GM23338 (cell line): ENCODE measurements at regions not wholly inside any gene's neighbourhood (a gene's known extent, or its start where the extent isn't known, plus 50 kb on each side); places are given as distances from the start of the nearest gene placed in this dataset.

Source experiments
- ATAC-seq: fragments of 200-7000 bp; cut with Tn5 transposase; 3 replicates; pipeline ENCODE4 v1.9.1; 2020
- DNase-seq: peaks from one replicate; pipeline ENCODE4 v3.0.0-alpha.2; 2015; ENCODE audit warnings: low spot score
- H2AFZ ChIP-seq: fragments of 200-600 bp; sonication (generic); 2 replicates; pipeline ENCODE4 v1.8.0; 2016; ENCODE audit warnings: antibody characterized with exemption, mild to moderate bottlenecking, moderate library complexity
- H3F3A ChIP-seq: fragments of 200-600 bp; sonication (generic); replicated peaks from 2 replicates; pipeline ENCODE4 v1.8.0; 2017; ENCODE audit warnings: antibody characterized with exemption, mixed run types, low read depth
- H3K27ac ChIP-seq: fragments of 200-600 bp; sonication (generic); 2 replicates; pipeline ENCODE4 v1.6.1; 2016; ENCODE audit warnings: low read depth
- H3K27me3 ChIP-seq: fragments of 200-600 bp; sonication (generic); 2 replicates; pipeline ENCODE4 v1.8.0; 2016; ENCODE audit warnings: mild to moderate bottlenecking, mixed run types, moderate library complexity; ENCODE audit not compliant: insufficient read depth
- H3K36me3 ChIP-seq: fragments of 200-600 bp; sonication (generic); 2 replicates; pipeline ENCODE4 v1.8.0; 2016; ENCODE audit warnings: mild to moderate bottlenecking; ENCODE audit not compliant: insufficient read depth
- H3K4me1 ChIP-seq: fragments of 200-600 bp; sonication (generic); 2 replicates; pipeline ENCODE4 v1.8.0; 2016; ENCODE audit warnings: mild to moderate bottlenecking, moderate library complexity; ENCODE audit not compliant: insufficient read depth
- H3K4me2 ChIP-seq: fragments of 200-600 bp; sonication (generic); 2 replicates; pipeline ENCODE4 v1.7.1; 2017; ENCODE audit warnings: mixed run types
- H3K4me3 ChIP-seq: fragments of 200-600 bp; sonication (generic); 2 replicates; pipeline ENCODE4 v1.6.1; 2016; ENCODE audit warnings: mixed run types
- H3K79me2 ChIP-seq: fragments of 200-600 bp; sonication (generic); replicated peaks from 2 replicates; pipeline ENCODE4 v1.8.0; 2017; ENCODE audit warnings: mild to moderate bottlenecking; ENCODE audit not compliant: insufficient read depth
- H3K9me2 ChIP-seq: fragments of 200-600 bp; sonication (generic); 2 replicates; pipeline ENCODE4 v1.8.0; 2017; ENCODE audit not compliant: insufficient read depth
- H4K20me1 ChIP-seq: fragments of 200-600 bp; sonication (generic); replicated peaks from 2 replicates; pipeline ENCODE4 v1.8.0; 2017; ENCODE audit warnings: mild to moderate bottlenecking; ENCODE audit not compliant: insufficient read depth
- H3K27ac Mint-ChIP-seq: 2 replicates; pipeline ENCODE4 v1.8.0; 2020; ENCODE audit warnings: inconsistent platforms, mild to moderate bottlenecking, moderate library complexity, mixed read lengths
- H3K27me3 Mint-ChIP-seq: 3 replicates; pipeline ENCODE4 v1.8.0; 2022; ENCODE audit warnings: low read depth, mild to moderate bottlenecking, moderate library complexity, mixed read lengths, inconsistent platforms; ENCODE audit not compliant: insufficient read depth, poor library complexity
- H3K36me3 Mint-ChIP-seq: 3 replicates; pipeline ENCODE4 v1.8.0; 2021; ENCODE audit warnings: low read depth, mild to moderate bottlenecking, inconsistent platforms, moderate library complexity, mixed read lengths
- H3K4me1 Mint-ChIP-seq: 3 replicates; pipeline ENCODE4 v1.8.0; 2020; ENCODE audit warnings: mild to moderate bottlenecking, inconsistent platforms, mixed read lengths
- H3K4me3 Mint-ChIP-seq: 3 replicates; pipeline ENCODE4 v1.8.0; 2021; ENCODE audit warnings: moderate library complexity, mild to moderate bottlenecking, inconsistent platforms, mixed read lengths
- H3K9me3 Mint-ChIP-seq: 3 replicates; pipeline ENCODE4 v1.8.0; 2020; ENCODE audit warnings: moderate library complexity, mild to moderate bottlenecking, inconsistent platforms, mixed read lengths
- CREB1 ChIP-seq: fragments of 250-450 bp; sonication (Bioruptor Pico); IDR thresholded peaks from 2 replicates; pipeline ENCODE4 v1.5.0; 2020; ENCODE audit warnings: low read depth, mild to moderate bottlenecking, moderate library complexity
- EZH2 ChIP-seq: fragments of 200-600 bp; sonication (generic); IDR thresholded peaks from one replicate; pipeline ENCODE4 v1.8.0; 2017; ENCODE audit warnings: antibody characterized with exemption, mild to moderate bottlenecking, low read depth; ENCODE audit not compliant: unreplicated experiment
- EZH2phosphoT487 ChIP-seq: fragments of 200-600 bp; sonication (generic); IDR thresholded peaks from one replicate; pipeline ENCODE4 v1.8.1; 2018; ENCODE audit warnings: antibody characterized with exemption; ENCODE audit not compliant: unreplicated experiment
- JUNB ChIP-seq: IDR thresholded peaks from one replicate; pipeline ENCODE4 v1.6.1; 2016; ENCODE audit warnings: antibody characterized with exemption; ENCODE audit not compliant: unreplicated experiment
- NANOG ChIP-seq: IDR thresholded peaks from 2 replicates; pipeline ENCODE4 v1.6.1; 2016; ENCODE audit warnings: antibody characterized with exemption, borderline replicate concordance
- POLR2AphosphoS5 ChIP-seq: IDR thresholded peaks from 2 replicates; pipeline ENCODE4 v1.6.1; 2016; ENCODE audit warnings: antibody characterized with exemption, low read depth
- STAT1 ChIP-seq: IDR thresholded peaks from one replicate; pipeline ENCODE4 v1.6.1; 2016; ENCODE audit warnings: antibody characterized with exemption; ENCODE audit not compliant: unreplicated experiment
- ZNF114 ChIP-seq: fragments of 250-450 bp; sonication (Bioruptor Pico); IDR thresholded peaks from 2 replicates; pipeline ENCODE4 v1.5.0; 2020; ENCODE audit warnings: mild to moderate bottlenecking, moderate library complexity
- ZNF331 ChIP-seq: fragments of 250-450 bp; sonication (Bioruptor Pico); IDR thresholded peaks from 2 replicates; pipeline ENCODE4 v1.5.0; 2020; ENCODE audit warnings: low read depth, mild to moderate bottlenecking, moderate library complexity
- ZNF462 ChIP-seq: fragments of 250-450 bp; sonication (Bioruptor Pico); IDR thresholded peaks from 2 replicates; pipeline ENCODE4 v1.5.0; 2020; ENCODE audit warnings: mild to moderate bottlenecking, moderate library complexity

- TF ChIP-seq EZH2phosphoT487 = no peak
- no peak for TF ChIP-seq ZNF331 (CRISPR knock-in tag)
- no peak for TF ChIP-seq JUNB
- TF ChIP-seq ZNF462 (CRISPR knock-in tag) = no peak
- no peak for TF ChIP-seq POLR2AphosphoS5
- no peak for TF ChIP-seq CREB1 (CRISPR knock-in tag)
- no peak for TF ChIP-seq STAT1
- TF ChIP-seq ZNF114 (CRISPR knock-in tag) = no peak
Measured at GRCh38 chr12:115485503-115485902, 792.0 kb downstream of the MED13L start (continued).

GRCh38 chr12:115482943-115483342 is 794.5 kb downstream of the MED13L start:
- Histone ChIP-seq H3K79me2 (no peaks in the 10 kb centered on the region), H3K4me3 (no peak overlapping the region), H2AFZ (no peak overlapping the region), H3K4me2 (no peak overlapping the region), H3K9me2 (no peaks in the 10 kb centered on the region), H3K27ac (no peak overlapping the region), H3K36me3 (no peaks in the 10 kb centered on the region), H3K4me1 (no peaks in the 10 kb centered on the region), H3K27me3 (no peaks in the 10 kb centered on the region), H4K20me1 (no peaks in the 10 kb centered on the region), H3F3A (no peaks in the 10 kb centered on the region)
- no peaks in the 10 kb centered on the region for H3K36me3 Mint-ChIP-seq
- no peak overlapping the region for H3K27ac Mint-ChIP-seq
- DNase-seq = no peak
- peaks cover 3% of the 10 kb centered on the region for H3K27me3 Mint-ChIP-seq
- peaks cover 8% of the 10 kb centered on the region for H3K9me3 Mint-ChIP-seq
- no peak for ATAC-seq
- no peak overlapping the region for H3K4me3 Mint-ChIP-seq
- H3K4me1 Mint-ChIP-seq = no peaks in the 10 kb centered on the region
- TF ChIP-seq EZH2 (no peak), EZH2phosphoT487 (no peak), ZNF114 (CRISPR knock-in tag) (no peak), ZNF331 (CRISPR knock-in tag) (no peak), NANOG (no peak), ZNF462 (CRISPR knock-in tag) (no peak), POLR2AphosphoS5 (no peak), JUNB (no peak), STAT1 (no peak)
